Pons (tissue), 1 donor: ENCODE measurements at regions not wholly inside any gene's neighbourhood (a gene's known extent, or its start where the extent isn't known, plus 50 kb on each side); places are given as distances from the start of the nearest gene placed in this dataset.
"Not testable (repeated sequence)": the region's sequence is repeated elsewhere in the genome, so short reads cannot be mapped to it uniquely, and the experiment has no call there.

ENCODE experiments used
- DNase-seq: peaks from one replicate; pipeline ENCODE4 v3.0.0-alpha.2; 2016; ENCODE audit warnings: low spot score

DNA sequence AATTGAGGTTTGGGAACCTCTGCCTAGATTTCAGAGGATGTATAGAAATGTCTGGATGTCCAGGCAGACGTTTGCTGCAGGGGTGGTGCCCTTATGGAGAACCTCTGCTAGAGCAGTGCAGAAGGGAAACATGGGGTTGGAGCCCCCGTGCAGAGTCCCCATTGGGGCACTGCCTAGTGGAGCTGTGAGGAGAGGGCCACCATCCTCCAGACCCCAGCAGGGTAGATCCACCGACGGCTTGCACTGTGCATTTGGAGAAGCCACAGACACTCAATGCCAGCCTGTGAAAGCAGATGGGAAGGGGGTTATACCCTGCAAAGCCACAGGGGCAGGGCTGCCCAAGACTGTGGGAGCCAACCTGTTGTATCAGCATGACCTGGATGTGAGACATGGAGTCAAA lies 354.6 kb downstream of the ZNF326 start:
- no peak for DNase-seq

DNA sequence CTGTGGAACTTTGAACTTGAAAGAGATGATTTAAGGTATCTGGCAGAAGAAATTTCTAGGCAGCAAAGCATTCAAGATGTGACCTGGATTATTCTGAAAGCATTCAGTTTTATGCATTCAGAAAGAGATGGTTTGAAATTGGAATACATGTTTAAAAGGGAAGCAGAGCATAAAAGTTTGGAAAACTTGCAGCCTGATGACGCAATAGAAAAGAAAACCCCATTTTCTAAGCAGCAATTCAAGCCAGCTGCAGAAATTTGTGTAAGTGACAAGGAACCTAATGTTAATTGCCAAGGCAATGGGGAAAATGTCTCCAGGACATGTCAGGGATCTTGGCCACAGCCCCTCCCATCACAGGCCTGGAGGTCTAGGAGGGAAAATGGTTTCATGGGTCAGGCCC lies 354.0 kb downstream of the ZNF326 start:
- DNase-seq, result no peak

DNA sequence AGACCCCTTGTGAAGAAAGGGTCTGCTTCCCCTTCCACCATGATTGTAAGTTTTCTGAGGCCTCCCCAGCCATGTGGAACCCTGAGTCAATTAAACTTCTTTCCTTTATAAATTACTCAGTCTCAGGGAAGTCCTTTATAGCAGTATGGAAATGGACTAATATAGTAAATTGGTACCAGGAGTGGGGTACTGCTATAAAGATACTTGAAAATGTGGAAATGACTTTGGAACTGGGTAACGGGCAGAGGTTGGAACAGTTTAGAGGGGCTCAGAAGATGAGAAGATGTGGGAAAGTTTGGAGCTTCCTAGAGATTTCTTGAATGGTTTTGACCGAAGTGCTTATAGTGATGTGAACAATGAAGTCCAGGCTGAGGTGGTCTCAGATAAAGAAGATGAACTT lies 353.5 kb downstream of the ZNF326 start:
- DNase-seq, result not testable (repeated sequence)

DNA sequence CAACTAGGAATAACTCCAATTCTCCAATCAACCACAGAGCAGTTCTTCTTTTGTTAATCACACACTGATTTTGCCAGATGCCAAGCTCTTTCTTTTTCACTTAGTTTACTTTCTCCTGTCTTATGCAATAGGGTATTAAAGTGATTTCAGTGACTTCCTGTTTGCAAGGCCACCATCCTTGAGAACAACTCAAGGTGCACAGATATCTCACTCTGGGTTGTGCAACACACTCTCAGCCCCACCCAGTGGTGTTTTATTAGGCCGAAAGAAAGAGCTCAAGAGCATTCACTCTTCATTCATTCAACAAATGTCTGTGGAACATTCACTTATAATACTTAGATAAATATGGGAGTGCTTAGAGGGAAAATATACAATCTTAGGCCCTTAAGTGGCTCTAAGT lies 352.5 kb downstream of the ZNF326 start:
- DNase-seq, result no peak

DNA sequence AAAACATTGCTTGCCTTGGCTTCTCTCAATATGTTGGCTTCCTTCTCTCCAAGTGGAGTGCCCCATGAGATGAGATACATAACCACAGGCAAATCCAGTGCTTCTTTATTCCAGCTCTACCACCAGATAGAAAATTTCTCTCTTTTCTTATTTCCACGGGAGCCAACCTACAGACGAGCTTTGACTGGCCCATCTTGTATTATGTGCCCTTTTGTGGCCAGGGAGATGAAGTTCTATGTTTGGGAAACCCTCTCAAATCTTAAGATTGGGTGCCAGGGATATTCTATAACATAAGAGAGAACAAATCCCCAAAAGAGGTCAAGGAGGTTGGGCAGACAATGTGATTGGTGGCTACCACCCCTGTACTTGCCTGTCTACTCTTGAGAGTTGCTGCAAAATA lies 351.8 kb downstream of the ZNF326 start:
- DNase-seq, result no peak

DNA sequence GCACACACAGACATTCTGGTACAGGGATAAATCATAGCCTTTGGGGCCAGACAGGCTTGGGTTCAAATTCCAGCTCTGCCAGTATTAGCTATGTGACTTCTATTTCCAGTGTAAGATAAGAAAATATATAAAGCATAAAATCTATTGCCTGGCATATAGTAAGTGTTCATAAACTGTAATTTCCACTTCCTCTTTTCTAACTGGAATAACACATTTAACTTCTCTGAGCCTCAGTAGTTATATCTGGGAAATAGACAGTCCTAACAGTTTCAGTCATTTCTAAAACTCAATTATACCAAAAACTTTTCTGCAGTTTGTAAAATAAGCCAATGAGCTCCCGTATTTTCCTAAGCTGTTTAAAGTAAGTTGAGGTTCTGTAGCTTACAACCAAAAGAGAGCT lies 351.4 kb downstream of the ZNF326 start:
- no peak for DNase-seq

DNA sequence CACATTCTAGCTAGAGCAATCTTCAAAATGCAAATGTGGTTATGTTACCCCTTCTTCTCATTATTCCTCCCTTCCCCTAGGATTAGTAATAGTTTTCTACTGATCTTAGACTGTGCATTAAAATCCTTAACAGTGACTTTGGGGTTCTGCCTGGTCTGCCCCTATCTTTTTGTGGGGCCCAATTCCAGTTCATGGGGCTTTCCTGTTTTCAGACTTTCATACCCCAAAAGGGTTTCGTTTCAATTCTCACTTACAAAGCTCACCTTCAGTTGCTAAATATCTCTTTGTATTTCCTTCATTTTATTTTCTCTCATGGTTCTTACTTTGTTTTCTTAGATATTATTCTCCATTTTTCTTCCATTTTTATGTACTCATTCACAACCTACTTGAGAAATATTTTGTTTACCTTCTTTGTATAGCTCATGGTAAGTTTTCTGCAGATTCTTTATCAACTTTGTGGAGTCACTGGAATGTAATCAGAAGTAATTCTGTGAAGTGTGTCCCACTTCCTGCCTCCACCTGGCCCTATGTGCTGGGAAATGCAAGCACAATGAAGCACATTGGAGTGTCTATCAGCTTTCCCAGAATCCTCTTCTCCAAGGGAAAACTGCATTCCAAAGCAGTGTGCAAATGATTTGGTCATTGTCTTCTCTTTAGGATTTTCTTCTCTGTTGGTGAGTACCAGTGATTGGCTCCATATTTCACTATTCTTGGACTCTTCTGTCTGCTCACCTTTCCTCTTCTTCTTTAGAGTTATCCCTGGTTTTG lies 350.2 kb downstream of the ZNF326 start:
- DNase-seq, result no peak

DNA sequence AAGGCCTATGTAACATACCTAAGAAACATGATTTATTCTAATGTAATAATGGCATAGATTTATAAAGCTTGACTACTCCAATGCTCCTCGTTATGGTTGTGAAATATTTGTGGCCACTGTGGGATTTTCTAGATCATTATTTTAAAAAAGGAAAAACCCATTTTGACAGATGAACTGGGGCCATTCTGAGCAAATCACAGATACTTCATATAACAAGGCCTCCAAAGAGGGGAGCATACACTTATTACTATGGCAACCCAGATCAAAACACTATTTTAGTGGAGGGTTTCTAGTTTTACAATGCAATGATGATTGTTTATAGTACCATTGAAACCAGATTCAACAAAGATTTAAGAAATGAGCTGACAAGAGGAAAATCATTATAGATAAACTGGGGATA lies 346.6 kb downstream of the ZNF326 start:
- no peak for DNase-seq

DNA sequence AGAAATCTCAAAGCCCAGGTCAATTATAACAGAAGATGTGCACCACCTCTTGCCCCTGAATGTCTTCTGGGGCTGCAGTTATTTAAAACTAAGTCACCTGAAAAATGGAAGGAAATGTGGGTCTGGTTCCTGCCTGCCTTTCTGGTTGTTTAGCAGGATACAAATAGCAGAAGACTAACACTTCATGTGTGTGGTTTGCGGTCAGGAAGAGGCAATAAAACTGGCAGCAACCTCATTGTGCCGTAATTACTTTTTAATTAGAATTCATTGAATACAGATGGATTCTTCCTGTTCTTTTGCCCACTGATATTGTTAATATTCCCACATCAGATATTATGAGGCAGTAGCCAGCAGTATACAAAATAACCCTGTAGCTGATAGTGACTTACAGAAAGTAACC lies 345.7 kb downstream of the ZNF326 start:
- no peak for DNase-seq

DNA sequence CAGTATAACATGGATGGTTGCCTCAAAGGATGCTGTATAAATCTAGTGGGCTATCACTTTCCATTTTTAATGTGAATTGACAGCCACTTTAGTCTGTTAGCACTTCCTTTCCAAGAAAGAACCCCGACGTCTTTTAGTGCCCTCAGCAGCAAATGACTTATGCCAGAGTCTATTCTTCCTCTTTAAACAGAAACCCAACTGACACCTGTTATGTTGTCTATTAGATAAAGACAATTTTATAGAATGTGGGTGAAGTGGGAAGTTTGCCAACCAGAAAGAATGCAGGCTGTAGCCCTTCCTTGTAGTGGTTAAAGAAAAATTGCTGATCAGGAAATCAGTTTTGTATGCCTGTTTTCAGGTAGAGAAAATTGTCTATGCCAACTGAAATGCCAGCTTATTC lies 344.9 kb downstream of the ZNF326 start:
- no peak for DNase-seq

DNA sequence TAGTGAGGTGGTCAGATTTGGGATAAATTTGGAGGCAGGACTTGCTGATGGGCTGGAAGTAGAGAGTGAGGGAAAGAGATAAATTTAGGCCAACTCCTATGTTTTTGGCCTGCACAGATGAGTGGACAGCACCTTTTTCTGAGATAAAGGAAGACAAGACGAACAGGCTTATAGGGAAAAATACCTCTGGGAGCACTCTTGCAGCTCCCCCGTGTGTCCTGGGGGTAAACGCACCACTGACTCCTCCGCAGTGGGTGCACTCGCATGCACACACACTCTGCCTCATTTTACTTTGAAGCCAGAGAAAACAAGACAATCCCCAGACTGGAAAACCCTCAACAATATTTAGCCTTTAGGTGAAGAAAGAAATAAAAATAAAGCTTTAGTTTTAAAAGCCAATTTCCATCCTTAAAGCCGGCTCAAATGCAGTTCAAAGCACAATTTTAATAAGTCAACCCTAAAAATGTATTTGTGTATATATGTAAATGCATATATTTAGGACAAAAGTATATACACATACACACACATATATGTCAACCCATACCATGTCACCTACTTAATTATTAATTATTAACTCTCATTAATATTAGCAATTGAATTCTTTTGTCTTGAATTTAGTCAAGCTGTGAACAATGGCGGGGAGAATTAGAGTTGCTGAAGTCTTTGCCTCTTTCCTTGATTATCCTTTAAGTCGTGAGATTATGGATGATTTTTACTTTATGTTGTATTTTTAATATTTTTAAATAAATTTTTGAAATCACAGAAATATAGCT lies 341.8 kb downstream of the ZNF326 start:
- no peak for DNase-seq

DNA sequence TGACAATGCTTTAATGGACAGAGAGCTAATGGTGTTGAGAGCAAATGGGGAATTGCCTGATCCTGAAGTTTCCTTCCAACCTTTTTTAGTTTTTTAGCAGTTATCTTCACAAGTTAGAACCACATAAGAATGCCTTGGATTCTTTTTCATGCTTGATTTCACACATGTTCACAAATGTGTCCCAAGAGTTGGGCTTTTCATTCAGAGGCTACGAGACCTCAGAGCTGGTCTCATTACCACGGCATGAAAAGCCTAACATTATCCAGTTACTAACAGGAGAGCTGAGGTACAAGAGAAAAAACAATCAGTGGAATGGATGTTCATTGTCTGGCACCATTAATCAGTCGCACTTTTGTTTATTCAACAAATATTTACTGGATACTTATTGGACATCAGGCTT lies 340.6 kb downstream of the ZNF326 start:
- DNase-seq, result no peak

DNA sequence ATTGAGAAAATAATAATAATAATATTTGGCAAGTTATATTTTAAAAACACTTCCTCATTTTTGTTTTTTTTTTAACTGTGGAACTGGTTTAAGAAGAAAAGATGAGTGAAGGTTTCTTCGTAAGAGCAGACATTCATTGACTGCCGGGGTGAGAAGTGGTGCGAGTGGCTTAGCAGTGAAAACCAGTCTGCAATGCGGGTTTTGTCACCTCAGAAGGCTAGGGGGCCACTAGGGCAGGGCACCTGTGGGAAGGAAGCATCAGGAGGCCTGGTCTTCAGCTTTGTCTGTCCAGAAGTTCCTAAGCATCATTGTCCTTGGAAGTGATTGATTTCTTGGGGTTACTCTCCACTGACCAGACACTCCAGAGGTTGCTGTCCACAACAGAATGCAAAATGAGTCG lies 339.2 kb downstream of the ZNF326 start:
- no peak for DNase-seq

DNA sequence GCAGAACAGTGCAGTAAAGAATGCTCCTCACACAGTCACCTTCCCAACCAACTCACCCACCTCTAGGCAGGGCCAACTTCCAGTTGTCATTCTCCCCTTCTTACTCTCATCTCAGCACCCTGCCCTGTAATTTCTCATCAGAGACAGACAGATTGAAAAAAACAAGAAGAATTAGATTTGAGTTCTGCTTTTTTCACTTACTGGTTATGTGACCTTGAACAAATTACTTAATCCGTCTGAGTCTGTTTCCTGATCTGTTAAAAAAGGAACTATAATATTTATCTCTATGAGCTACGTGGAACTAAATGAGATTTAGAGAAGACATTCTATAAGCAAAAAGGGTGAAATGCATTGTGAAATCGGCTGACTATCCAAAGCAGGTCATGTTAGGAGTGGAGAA lies 330.3 kb downstream of the ZNF326 start:
- DNase-seq, result peak; percentile 4

DNA sequence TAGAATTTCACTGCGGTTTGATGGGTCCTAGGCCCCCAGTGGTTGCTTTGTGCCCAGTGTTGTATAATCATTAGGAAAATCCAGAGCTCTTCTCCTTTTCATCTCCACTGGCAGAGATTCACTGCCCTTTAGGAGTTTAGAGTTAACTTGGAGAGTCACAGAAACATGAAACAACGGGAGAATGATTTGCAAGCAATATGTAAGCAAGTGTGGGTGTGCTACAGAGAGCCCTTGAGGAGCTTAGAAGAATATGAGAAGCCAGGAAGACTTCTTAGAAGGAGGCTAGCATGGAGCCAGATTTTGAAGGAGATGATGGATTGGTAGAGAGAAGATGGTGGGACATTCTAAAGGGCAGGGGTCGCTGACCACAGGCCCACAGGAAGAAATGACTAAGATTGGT lies 327.3 kb downstream of the ZNF326 start:
- DNase-seq, result no peak

DNA sequence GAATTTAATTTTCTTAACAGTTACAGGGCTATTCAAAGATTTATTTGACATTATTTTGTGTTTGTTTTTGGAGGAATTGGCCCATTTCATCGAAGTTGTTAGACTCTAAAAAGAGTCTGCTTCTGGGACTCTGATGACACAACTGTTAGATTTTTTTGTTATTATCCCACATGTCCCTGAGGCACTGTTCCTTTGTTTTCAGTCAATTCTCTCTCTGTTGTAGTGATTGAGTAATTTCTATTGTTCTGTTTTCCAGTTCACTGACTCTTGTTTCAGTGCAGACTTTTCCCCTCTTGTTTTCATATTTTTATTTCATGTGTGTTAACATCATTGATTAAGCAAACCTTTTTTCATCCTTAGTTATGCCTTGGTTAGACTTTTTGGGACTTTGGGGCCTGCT lies 325.0 kb downstream of the ZNF326 start:
- no peak for DNase-seq

DNA sequence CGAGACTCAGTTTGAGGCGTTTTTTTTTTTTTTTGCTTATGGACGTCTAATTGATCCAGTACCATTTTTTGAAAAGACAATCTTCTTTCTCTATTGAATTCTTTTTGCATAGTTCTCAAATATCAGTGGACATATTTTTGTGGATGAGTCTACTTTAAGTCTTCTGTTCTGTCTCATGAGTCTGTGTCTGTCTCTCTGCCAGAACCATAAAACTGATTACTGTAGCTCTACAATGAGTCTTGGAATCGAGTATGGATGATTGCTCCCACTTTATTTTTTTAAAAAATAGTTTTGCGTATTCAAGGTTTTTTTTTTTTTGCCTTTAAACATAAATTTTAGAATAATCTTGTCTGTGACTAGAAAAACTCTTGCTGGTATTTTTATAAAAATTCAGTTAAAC lies 323.5 kb downstream of the ZNF326 start:
- DNase-seq, result no peak

DNA sequence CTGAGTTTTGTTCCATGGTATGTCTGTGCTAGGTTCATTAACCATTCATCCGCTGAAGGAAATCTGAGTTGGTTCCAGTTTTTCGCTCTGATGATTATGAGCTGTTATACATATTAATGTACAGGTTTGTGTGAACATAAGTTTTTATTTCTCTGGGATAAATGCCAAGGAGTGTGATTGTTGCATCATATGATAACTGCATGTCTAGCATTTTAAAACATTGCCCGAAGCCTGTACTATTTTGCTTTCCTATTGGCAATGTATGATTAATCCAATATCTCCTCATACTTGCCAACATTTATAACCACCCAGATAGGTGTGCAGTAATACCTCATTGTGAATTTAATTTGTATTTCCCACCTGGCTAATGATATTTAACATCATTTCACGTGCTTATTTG lies 322.7 kb downstream of the ZNF326 start:
- no peak for DNase-seq

DNA sequence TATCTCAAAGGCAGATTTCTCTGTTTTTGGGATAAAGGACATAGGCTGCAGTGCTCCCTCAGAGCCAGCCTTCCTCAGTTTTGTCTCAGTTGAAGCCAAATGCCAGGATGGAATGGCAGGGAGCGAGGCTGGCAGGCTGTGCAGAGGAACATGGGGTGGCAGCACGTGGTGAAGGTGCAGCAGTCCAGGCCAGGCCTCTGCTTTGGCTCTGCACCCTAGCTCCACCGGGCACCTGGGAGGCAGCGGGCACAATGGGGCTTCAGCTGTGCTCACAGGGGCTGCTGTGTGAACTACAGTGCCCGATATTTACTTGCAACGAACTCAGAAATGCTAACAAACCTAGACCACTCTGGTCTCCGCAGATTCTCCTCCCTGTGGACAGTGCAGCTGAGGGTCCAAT lies 319.6 kb downstream of the ZNF326 start:
- DNase-seq, result no peak

DNA sequence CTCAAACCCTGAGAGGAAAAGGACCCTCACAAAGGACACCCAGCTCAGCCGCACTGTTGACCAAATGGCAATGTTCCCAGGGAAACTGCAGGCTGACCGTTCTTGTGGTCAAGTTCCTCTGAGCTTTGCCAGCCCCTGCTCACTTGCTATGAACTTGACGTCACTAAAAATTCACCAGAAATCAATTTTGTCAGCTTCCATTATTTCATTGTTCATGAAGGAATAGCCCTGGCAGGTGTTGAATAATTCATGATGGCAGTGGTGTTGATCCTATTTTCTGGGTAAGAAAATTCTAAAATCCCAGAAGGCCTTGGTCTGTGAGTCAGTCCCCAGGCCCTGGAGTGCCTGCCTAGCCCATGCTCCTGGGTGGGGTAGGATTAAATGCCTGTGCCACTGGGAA lies 318.9 kb downstream of the ZNF326 start:
- DNase-seq, result peak; percentile 15

DNA sequence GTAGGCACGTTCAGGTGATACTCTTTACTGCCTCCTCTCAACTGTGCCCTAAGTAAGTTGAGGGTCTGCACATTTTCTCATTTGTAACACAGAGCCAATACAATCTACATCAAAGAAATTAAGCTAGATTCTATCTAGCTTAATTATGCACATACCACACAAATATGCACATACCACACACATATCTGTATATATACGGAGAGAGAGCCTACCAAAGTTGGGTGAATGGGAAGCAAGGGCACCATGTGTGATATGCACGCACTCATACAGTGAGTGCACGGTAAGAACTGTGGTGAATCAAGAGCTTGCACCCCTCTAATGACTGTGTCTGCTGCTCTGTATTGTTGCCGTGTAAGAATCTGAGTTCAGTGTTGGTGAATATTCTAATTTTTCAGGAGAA lies 314.9 kb downstream of the ZNF326 start:
- no peak for DNase-seq

DNA sequence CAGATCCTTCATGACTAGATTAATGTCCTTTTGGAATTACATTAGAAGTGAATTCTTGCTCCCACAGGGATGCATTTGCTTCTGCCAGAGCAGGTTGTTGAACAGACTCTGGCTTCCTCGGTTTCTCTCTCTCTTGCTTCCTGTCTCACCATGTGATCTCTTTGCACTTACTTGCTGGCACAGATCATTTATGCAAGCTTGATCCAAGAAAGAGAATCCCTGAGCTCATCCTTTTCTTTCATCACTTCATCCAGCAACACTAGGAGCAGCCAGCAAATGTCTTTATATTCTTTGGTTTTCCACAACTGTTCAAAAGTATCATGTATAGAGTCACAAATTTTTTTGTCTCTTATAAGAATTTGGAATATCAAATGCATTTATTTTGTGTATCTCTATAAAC lies 313.5 kb downstream of the ZNF326 start:
- DNase-seq, result no peak

DNA sequence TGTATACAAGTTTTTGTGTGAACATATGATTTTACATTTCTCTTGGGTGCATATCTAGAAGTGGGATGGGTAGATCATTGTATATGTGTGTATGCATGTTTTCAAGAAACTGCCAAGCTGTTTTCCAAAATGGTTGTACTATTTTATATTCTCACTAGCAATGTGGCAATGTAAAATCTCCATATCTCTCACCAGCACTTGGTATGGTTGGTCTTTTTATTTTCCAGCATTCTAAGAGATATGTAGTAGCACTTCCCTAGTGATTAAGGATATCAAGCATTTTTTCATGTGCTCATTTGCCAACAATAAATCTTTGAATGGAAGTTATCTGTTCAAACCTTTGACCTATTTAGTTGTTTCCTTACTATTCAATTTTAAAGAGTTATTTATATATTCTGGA lies 310.7 kb downstream of the ZNF326 start:
- DNase-seq, result no peak

DNA sequence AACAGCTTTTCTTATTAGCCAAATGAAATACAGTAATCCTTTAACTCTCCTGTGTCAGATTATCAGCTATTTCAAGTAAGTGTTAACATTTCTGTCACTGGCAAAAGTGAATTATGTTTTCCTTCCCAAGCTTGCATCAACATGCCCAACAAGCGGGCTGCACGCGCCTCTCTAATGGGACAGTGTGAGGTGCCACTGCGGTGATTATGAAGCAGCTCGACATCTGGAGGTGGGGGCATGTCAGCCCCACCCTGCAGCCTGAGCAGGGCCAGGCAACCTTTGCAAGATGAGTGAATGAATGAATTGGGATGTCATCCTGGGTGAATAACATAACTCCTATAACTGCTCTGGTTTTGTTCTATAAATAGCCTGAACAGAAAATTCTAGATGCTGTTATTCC lies 301.4 kb downstream of the ZNF326 start:
- DNase-seq, result no peak
